Nephron progenitor cell (in vitro differentiated cells): ENCODE measurements at regions not wholly inside any gene's neighbourhood (a gene's known extent, or its start where the extent isn't known, plus 50 kb on each side); places are given as distances from the start of the nearest gene placed in this dataset.
"Not testable (repeated sequence)": the region's sequence is repeated elsewhere in the genome, so short reads cannot be mapped to it uniquely, and the experiment has no call there.

Experiments
- DNase-seq: peaks from one replicate; pipeline ENCODE4 v3.0.0; 2021
- H3K27ac Mint-ChIP-seq: 2 replicates; pipeline ENCODE4 v1.8.0; 2021; ENCODE audit warnings: mild to moderate bottlenecking, moderate library complexity, mixed read lengths
- H3K27me3 Mint-ChIP-seq: 2 replicates; pipeline ENCODE4 v1.8.0; 2021; ENCODE audit warnings: mild to moderate bottlenecking, low read depth, mixed read lengths; ENCODE audit not compliant: poor library complexity
- H3K36me3 Mint-ChIP-seq: 2 replicates; pipeline ENCODE4 v1.8.0; 2021; ENCODE audit warnings: low read depth, mixed read lengths
- H3K4me1 Mint-ChIP-seq: 2 replicates; pipeline ENCODE4 v1.8.0; 2021; ENCODE audit warnings: mixed read lengths
- H3K4me3 Mint-ChIP-seq: 2 replicates; pipeline ENCODE4 v1.8.0; 2021; ENCODE audit warnings: mild to moderate bottlenecking, moderate library complexity, mixed read lengths
- H3K9me3 Mint-ChIP-seq: 2 replicates; pipeline ENCODE4 v1.8.0; 2021; ENCODE audit warnings: mild to moderate bottlenecking, moderate library complexity, mixed read lengths
- CTCF ChIP-seq: fragments of 200-600 bp; sonication (generic); IDR thresholded peaks from 2 replicates; pipeline ENCODE4 v1.5.0; 2021; ENCODE audit warnings: antibody characterized with exemption

DNA sequence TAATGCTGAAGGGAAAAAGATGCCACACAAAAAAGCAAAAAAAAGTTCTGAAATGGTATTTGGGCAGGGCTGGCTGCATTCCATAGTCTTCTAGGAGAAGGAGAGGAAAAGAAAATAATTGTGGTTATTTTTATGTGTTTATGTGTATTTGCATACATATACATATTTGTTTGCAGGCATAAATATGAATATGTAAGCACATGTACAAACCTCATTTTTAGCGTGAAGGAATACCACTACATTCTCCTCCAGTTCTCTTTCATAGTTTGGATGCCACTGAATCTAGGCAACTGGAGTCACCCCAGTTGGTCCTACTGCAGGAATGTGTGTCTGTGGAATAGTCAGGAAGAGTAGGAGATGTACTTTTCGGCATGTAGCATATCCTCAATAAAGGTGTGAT, 181.1 kb downstream of the YTHDC2 start:
- no peak for TF ChIP-seq CTCF
- DNase-seq = no peak
- H3K9me3 Mint-ChIP-seq = peaks cover 6% of the 10 kb centered on the region
- no peaks in the 10 kb centered on the region for H3K36me3 Mint-ChIP-seq
- peaks cover 36% of the 10 kb centered on the region for H3K4me1 Mint-ChIP-seq
- H3K27ac Mint-ChIP-seq = no peak overlapping the region
- H3K27me3 Mint-ChIP-seq = peaks cover 8% of the 10 kb centered on the region
- no peak overlapping the region for H3K4me3 Mint-ChIP-seq

- Mint-ChIP-seq H3K4me3 (no peak overlapping the region), H3K27me3 (no peaks in the 10 kb centered on the region), H3K4me1 (no peaks in the 10 kb centered on the region), H3K9me3 (peaks cover 38% of the 10 kb centered on the region), H3K27ac (no peak overlapping the region), H3K36me3 (peaks cover 6% of the 10 kb centered on the region)
- TF ChIP-seq CTCF = no peak
- DNase-seq = no peak
Measured at GRCh38 chr5:113703266-113703665, 189.8 kb downstream of the YTHDC2 start.

DNA sequence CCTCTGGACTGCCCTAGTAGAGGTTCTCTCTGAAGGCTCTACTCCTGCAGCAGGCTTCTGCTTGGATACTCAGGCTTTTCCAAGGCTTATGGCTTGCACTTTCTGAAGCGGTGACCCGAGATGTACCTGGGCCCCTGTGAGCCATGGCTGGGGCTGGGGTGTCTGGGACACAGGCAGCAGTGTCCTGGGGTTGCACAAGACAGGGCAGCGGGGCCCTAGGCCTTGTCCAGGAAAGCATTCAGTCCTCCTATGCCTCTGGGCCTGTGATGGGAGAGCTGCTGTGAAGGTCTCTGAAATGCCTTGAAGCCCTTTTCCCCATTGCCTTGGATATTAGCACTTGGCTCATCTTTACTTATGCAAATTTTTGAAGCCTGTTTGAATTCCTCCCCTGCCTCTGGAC, 192.2 kb downstream of the YTHDC2 start:
- peaks cover 5% of the 10 kb centered on the region for H3K27me3 Mint-ChIP-seq
- no peak for TF ChIP-seq CTCF
- peaks cover 33% of the 10 kb centered on the region for H3K9me3 Mint-ChIP-seq
- no peak overlapping the region for H3K27ac Mint-ChIP-seq
- H3K36me3 Mint-ChIP-seq = peaks cover 6% of the 10 kb centered on the region
- no peak overlapping the region for H3K4me3 Mint-ChIP-seq
- DNase-seq = no peak
- H3K4me1 Mint-ChIP-seq = no peaks in the 10 kb centered on the region

DNA sequence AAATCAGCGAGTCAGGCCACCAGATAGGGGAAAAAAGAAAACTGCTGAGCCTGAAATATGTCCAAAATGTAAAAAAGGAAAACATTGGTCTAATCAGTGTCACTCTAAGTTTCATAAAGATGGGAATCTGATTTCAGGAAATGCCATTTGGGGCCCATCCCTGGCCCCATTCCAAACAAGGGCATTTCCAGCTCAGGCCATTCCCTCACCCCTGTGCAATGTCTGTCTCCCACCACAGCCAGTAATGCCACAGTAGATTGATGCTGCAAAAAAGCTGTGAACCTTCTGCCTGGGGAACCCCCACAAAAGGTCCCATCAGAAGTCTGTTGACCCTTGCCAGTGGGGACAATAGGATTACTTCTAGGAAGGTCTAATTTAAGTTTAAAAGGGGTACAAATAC, 199.6 kb downstream of the YTHDC2 start:
- H3K27me3 Mint-ChIP-seq = peaks cover 5% of the 10 kb centered on the region
- no peak overlapping the region for H3K4me3 Mint-ChIP-seq
- no peaks in the 10 kb centered on the region for H3K4me1 Mint-ChIP-seq
- TF ChIP-seq CTCF = no peak
- DNase-seq = no peak
- no peak overlapping the region for H3K27ac Mint-ChIP-seq
- no peaks in the 10 kb centered on the region for H3K36me3 Mint-ChIP-seq
- peaks cover 58% of the 10 kb centered on the region for H3K9me3 Mint-ChIP-seq

GRCh38 chr5:113715921-113716320, 202.4 kb downstream of the YTHDC2 start:
- H3K36me3 Mint-ChIP-seq, H3K4me3 Mint-ChIP-seq, H3K4me1 Mint-ChIP-seq, H3K27me3 Mint-ChIP-seq, DNase-seq, H3K27ac Mint-ChIP-seq: not testable (repeated sequence)
- peaks cover 58% of the 10 kb centered on the region for H3K9me3 Mint-ChIP-seq

DNA sequence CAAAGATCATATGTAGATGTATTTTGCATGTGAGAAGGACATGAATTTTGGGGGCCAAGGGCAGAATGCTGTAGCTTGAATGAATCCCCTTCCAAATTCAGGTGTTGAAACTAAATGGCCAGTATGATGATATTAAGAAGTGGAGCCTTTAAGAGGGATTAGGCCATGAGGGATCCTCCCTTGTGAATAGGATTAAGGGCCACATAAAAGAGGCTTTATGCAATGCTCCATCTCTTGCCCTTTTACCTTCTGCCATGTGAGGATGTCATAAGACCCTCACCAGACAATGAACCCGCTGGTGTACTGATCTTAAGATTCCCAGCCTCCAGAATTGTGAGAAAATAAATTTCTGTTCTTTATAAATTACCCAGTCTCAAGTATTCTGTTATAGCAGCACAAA, 206.1 kb downstream of the YTHDC2 start:
- Mint-ChIP-seq H3K36me3 (no peaks in the 10 kb centered on the region), H3K27ac (no peak overlapping the region), H3K9me3 (peaks cover 30% of the 10 kb centered on the region), H3K4me1 (peaks cover 14% of the 10 kb centered on the region), H3K4me3 (no peak overlapping the region), H3K27me3 (peaks cover 4% of the 10 kb centered on the region)
- TF ChIP-seq CTCF = no peak
- no peak for DNase-seq
